HUDEP-2 (cell line): ENCODE measurements at regions not wholly inside any gene's neighbourhood (a gene's known extent, or its start where the extent isn't known, plus 50 kb on each side); places are given as distances from the start of the nearest gene placed in this dataset.

Experiments
- DNase-seq, 76 experiments: peaks; one replicate each; lab custom pipeline; 2025; ENCODE audit not compliant: unreplicated experiment in 76 of 76; lab: John Stamatoyannopoulos, UW

GRCh38 chr6:40197371-40197770, 263.1 kb upstream of the MOCS1 start:
- no peak for DNase-seq

- no peak for DNase-seq
Measured at GRCh38 chr6:40196135-40196518, 261.9 kb upstream of the MOCS1 start.

- DNase-seq = no peak
Measured at GRCh38 chr6:40195428-40196134, 261.3 kb upstream of the MOCS1 start.

GRCh38 chr6:40194447-40195170, 260.3 kb upstream of the MOCS1 start:
- no peak for DNase-seq

GRCh38 chr6:40192516-40192915, 258.3 kb upstream of the MOCS1 start:
- no peak for DNase-seq

GRCh38 chr6:40188931-40189330, 254.7 kb upstream of the MOCS1 start:
- no peak for DNase-seq

- no peak for DNase-seq
Measured at GRCh38 chr6:40187535-40188144, 253.4 kb upstream of the MOCS1 start.

GRCh38 chr6:40185486-40185885, 251.2 kb upstream of the MOCS1 start:
- no peak for DNase-seq

GRCh38 chr6:40183902-40184301, 249.6 kb upstream of the MOCS1 start:
- no peak for DNase-seq

- DNase-seq = no peak
Measured at GRCh38 chr6:40181367-40181766, 247.1 kb upstream of the MOCS1 start.

- no peak for DNase-seq
Measured at GRCh38 chr6:40180271-40180670, 246.0 kb upstream of the MOCS1 start.

GRCh38 chr6:40179496-40179895, 245.2 kb upstream of the MOCS1 start:
- DNase-seq = no peak

GRCh38 chr6:40177598-40177997, 243.3 kb upstream of the MOCS1 start:
- no peak for DNase-seq

- no peak for DNase-seq
Measured at GRCh38 chr6:40176152-40176551, 241.9 kb upstream of the MOCS1 start.

GRCh38 chr6:40172272-40172671, 238.0 kb upstream of the MOCS1 start:
- DNase-seq = no peak

- no peak for DNase-seq
Measured at GRCh38 chr6:40171343-40171742, 237.1 kb upstream of the MOCS1 start.

GRCh38 chr6:40170856-40171255, 236.6 kb upstream of the MOCS1 start:
- DNase-seq = no peak

GRCh38 chr6:40169878-40170277, 235.6 kb upstream of the MOCS1 start:
- no peak for DNase-seq

- no peak for DNase-seq
Measured at GRCh38 chr6:40166963-40167362, 232.7 kb upstream of the MOCS1 start.

GRCh38 chr6:40165036-40165709, 230.9 kb upstream of the MOCS1 start:
- no peak for DNase-seq

- no peak for DNase-seq
Measured at GRCh38 chr6:40164345-40164755, 230.1 kb upstream of the MOCS1 start.
